Transverse colon (tissue), 4 donors: ENCODE measurements at regions not wholly inside any gene's neighbourhood (a gene's known extent, or its start where the extent isn't known, plus 50 kb on each side); places are given as distances from the start of the nearest gene placed in this dataset.

Experiments
- DNase-seq: peaks from one replicate; pipeline ENCODE4 v3.0.0-alpha.2; 2019
- H3K27ac ChIP-seq, 4 donors: fragments of 200-600 bp; sonication (generic); 2 replicates each; pipeline ENCODE4 v1.5.1; 2016 to 2018; ENCODE audit warnings: inconsistent platforms in 4 of 4
- H3K27me3 ChIP-seq: fragments of 200-600 bp; sonication (generic); 2 replicates; pipeline ENCODE4 v1.5.1; 2017; ENCODE audit warnings: inconsistent platforms
- H3K36me3 ChIP-seq, 4 donors: fragments of 200-600 bp; sonication (generic); 2 replicates each; pipeline ENCODE4 v1.5.1; 2017 to 2019; ENCODE audit warnings: inconsistent platforms in 4 of 4
- H3K4me1 ChIP-seq, 4 donors: fragments of 200-600 bp; sonication (generic); 2 replicates each; pipeline ENCODE4 v1.5.1; 2017 to 2020; ENCODE audit warnings: inconsistent platforms in 4 of 4
- H3K4me3 ChIP-seq, 4 donors: fragments of 200-600 bp; sonication (generic); 1 replicate in 1 of 4; 2 replicates in 3 of 4; pipeline versions ENCODE4 v1.5.1 to v1.6.1; 2017 to 2019; ENCODE audit warnings: inconsistent platforms in 4 of 4
- H3K9me3 ChIP-seq, 2 donors: fragments of 200-600 bp; sonication (generic); 2 replicates each; pipeline ENCODE4 v1.5.1; 2017 to 2019; ENCODE audit warnings: inconsistent platforms in 2 of 2
- CTCF ChIP-seq, 5 experiments: fragments of 200-600 bp in 3 of 5; fragments of 450-650 bp in 2 of 5; sonication (generic) in 3 of 5; IDR thresholded peaks; 1 replicate in 2 of 5; 2 replicates in 3 of 5; pipeline ENCODE4 v1.5.1; 2016 to 2017; ENCODE audit warnings: antibody characterized with exemption in 5 of 5, inconsistent platforms in 3 of 5, mild to moderate bottlenecking in 2 of 5, moderate library complexity in 1 of 5
- EP300 ChIP-seq: sonication (generic); formaldehyde crosslinking; IDR thresholded peaks from one replicate; pipeline ENCODE4 v1.6.1; 2017; ENCODE audit warnings: antibody characterized with exemption, low read depth
- POLR2A ChIP-seq: fragments of 450-650 bp; IDR thresholded peaks from one replicate; pipeline ENCODE4 v1.6.1; 2016; ENCODE audit warnings: antibody characterized with exemption, mild to moderate bottlenecking, moderate library complexity
- POLR2AphosphoS5 ChIP-seq, 3 donors: sonication (generic); formaldehyde crosslinking; IDR thresholded peaks; one replicate each; pipeline ENCODE4 v1.6.1; 2016; ENCODE audit warnings: antibody characterized with exemption in 3 of 3
- WGBS, 2 donors: methylation state at CpG; one replicate each; pipeline ENCODE4 v1.1.5; 2018; ENCODE audit warnings: low coverage in 1 of 2; 5-methylcytosine and 5-hydroxymethylcytosine counted together
- in situ Hi-C, 4 donors: fragments of 200-750 bp; cut with MboI; loops; one replicate each; pipeline versions ENCODE4 v1.15.0 to v1.15.1; 2017; ENCODE audit warnings: low sequenced_read_pairs in 3 of 4, low pct_ligation_motif_present in 1 of 4, low pct_unique_long_range_greater_than_20kb in 1 of 4
- intact Hi-C: fragments of 100-400 bp; cut with DNase I; formaldehyde crosslinking; loops from one replicate; pipeline ENCODE4 v1.15.1; 2023; ENCODE audit warnings: low total_unique reads

DNA sequence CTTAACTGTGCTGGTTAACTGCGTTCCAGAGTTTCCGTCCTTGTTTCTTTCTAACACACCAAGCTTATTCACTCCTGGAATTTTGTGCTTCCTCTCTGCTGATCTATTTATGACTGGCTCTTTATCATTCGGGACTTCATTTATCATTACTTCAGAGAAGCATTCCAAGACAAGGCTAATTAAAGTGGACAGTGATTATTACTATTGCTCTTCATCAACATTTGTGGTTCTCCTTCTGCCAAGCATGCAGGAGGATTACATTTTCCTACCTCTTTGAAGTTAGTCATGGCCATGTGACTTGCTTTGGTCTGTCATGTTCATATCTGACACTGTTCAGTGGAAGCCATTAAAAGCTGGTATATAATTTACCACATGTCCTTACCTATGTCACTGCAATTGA lies 172.4 kb upstream of the AGR3 start:
- intact Hi-C loops: no loop called here
- WGBS, 2 donors: 92 to 97% methylated on average over 3 of the region's 3 CpGs
- H3K9me3 ChIP-seq: no peaks in the 10 kb centered on the region
- in situ Hi-C loops: no loop called here
- no peak overlapping the region for H3K27ac ChIP-seq
- H3K4me3 ChIP-seq: no peak overlapping the region
- no peaks in the 10 kb centered on the region for H3K27me3 ChIP-seq
- DNase-seq: no peak
- TF ChIP-seq CTCF (IDR thresholded peaks at IDR 0.05) (no peak), POLR2A (no peak), POLR2AphosphoS5 (IDR thresholded peaks at IDR 0.05) (no peak), EP300 (no peak)
- H3K36me3 ChIP-seq: no peaks in the 10 kb centered on the region
- H3K4me1 ChIP-seq: no peaks in the 10 kb centered on the region

GRCh38 chr7:17054836-17055235 lies 173.1 kb upstream of the AGR3 start:
- Histone ChIP-seq H3K4me1 (no peaks in the 10 kb centered on the region), H3K9me3 (no peaks in the 10 kb centered on the region), H3K27me3 (no peaks in the 10 kb centered on the region), H3K27ac (no peak overlapping the region), H3K4me3 (no peak overlapping the region), H3K36me3 (no peaks in the 10 kb centered on the region)
- intact Hi-C loops (no loop called here), in situ Hi-C loops (no loop called here)
- DNase-seq: no peak
- TF ChIP-seq EP300 (no peak), POLR2AphosphoS5 (IDR thresholded peaks at IDR 0.05) (no peak), POLR2A (no peak), CTCF (IDR thresholded peaks at IDR 0.05) (no peak)
- 76 to 86% methylated on average over 2 of the region's 2 CpGs for WGBS, 2 donors

- DNase-seq: no peak
- Histone ChIP-seq H3K27ac (no peak overlapping the region), H3K4me1 (no peaks in the 10 kb centered on the region), H3K9me3 (no peaks in the 10 kb centered on the region), H3K27me3 (no peaks in the 10 kb centered on the region), H3K36me3 (no peaks in the 10 kb centered on the region), H3K4me3 (no peak overlapping the region)
- TF ChIP-seq POLR2A (no peak), EP300 (no peak), POLR2AphosphoS5 (IDR thresholded peaks at IDR 0.05) (no peak), CTCF (IDR thresholded peaks at IDR 0.05) (no peak)
- intact Hi-C loops (no loop called here), in situ Hi-C loops (no loop called here)
- 94% methylated on average over 2 of the region's 2 CpGs for WGBS, 2 donors
Observed at GRCh38 chr7:17055596-17055995, 173.8 kb upstream of the AGR3 start.

GRCh38 chr7:17056491-17057142 lies 174.8 kb upstream of the AGR3 start:
- intact Hi-C loops (no loop called here), in situ Hi-C loops (no loop called here)
- TF ChIP-seq CTCF (IDR thresholded peaks at IDR 0.05) (no peak), POLR2AphosphoS5 (IDR thresholded peaks at IDR 0.05) (no peak), EP300 (no peak), POLR2A (no peak)
- Histone ChIP-seq H3K27me3 (no peaks in the 10 kb centered on the region), H3K4me3 (no peak overlapping the region), H3K9me3 (no peaks in the 10 kb centered on the region), H3K36me3 (no peaks in the 10 kb centered on the region), H3K27ac (no peak overlapping the region), H3K4me1 (no peaks in the 10 kb centered on the region)
- DNase-seq: no peak
- 86 to 87% methylated on average over 7 of the region's 7 CpGs for WGBS, 2 donors
